ENCODE measurements at regions not wholly inside any gene's neighbourhood (a gene's known extent, or its start where the extent isn't known, plus 50 kb on each side); places are given as distances from the start of the nearest gene placed in this dataset.

DNA sequence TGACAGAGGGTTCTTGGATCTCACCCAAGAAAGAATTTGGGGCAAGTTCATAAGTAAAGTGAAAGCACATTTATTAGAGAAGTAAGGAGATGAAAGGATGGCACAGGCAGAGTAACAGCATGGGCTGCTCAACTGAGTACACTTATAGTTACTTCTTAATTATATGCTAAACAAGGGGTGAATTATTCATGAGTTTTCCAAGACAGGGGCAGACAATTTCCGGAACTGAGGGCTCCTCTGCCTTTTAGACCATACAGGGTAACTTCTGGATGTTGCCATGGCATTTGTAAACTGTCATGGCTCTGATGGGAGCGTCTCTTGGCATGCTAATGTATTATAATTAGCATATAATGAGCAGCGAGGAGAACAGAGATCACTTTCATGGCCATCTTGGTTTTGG, 221.2 kb upstream of the STT3B start:
- Histone ChIP-seq H3K36me3 (ENCODE audit: control insufficient read depth, insufficient read depth, low read length) (no peaks in the 10 kb centered on the region), H4K8ac (ENCODE audit: low read depth in 2 of 2, low read length in 2 of 2) (no peak overlapping the region), H2AK5ac (ENCODE audit: low read depth, low read length) (no peak overlapping the region), H2AK9ac (replicated peaks; ENCODE audit: low read depth, low read length, poor library complexity) (no peak overlapping the region), H4K91ac (ENCODE audit: insufficient read depth, low read depth, low read length) (no peak overlapping the region), H3K27ac (ENCODE audit: insufficient read depth, low read length) (no peak overlapping the region), H3K14ac (replicated peaks; ENCODE audit: low read depth, low read length) (no peak overlapping the region), H2BK120ac (ENCODE audit: low read depth, low read length) (no peak overlapping the region), H3K23ac (ENCODE audit: low read depth, low read length) (no peak overlapping the region), H3K18ac (ENCODE audit: low read depth, low read length) (no peak overlapping the region), H3K79me1 (ENCODE audit: low read depth in 1 of 2, low read length in 2 of 2) (no peaks in the 10 kb centered on the region), H3K4me1 (ENCODE audit: control insufficient read depth, insufficient read depth, low read length) (no peaks in the 10 kb centered on the region), H3K4ac (ENCODE audit: low read depth, low read length) (no peak overlapping the region), H2BK15ac (ENCODE audit: low read depth, low read length) (no peak overlapping the region), H2BK5ac (ENCODE audit: low read depth, low read length, poor library complexity, severe bottlenecking) (no peak overlapping the region), H2AFZ (replicated peaks; ENCODE audit: low read length, poor library complexity) (no peak overlapping the region), H3K4me3 (ENCODE audit: insufficient read depth, low read depth, low read length) (no peak overlapping the region), H3K56ac (ENCODE audit: extremely low read depth, insufficient read depth, low read length) (no peak overlapping the region), H3K9me3 (ENCODE audit: control insufficient read depth, insufficient read depth, low read length) (no peaks in the 10 kb centered on the region), H3K9ac (ENCODE audit: low read depth, low read length) (no peak overlapping the region), H4K5ac (ENCODE audit: low read depth, low read length) (no peak overlapping the region), H4K20me1 (ENCODE audit: insufficient read depth, low read length) (no peaks in the 10 kb centered on the region), H3K4me2 (ENCODE audit: low read depth, low read length) (no peak overlapping the region), H3K27me3 (ENCODE audit: control insufficient read depth, insufficient read depth, low read length) (no peaks in the 10 kb centered on the region), H3K9me1 (ENCODE audit: insufficient read depth, low read length) (no peaks in the 10 kb centered on the region), H2BK20ac (ENCODE audit: low read depth, low read length) (no peak overlapping the region)
- WGBS, 2 experiments (ENCODE audit: extremely low coverage in 2 of 2, insufficient read length in 1 of 2): no CpG with 5 or more reads among the region's 3 CpGs
- intact Hi-C loops (cut with micrococcal nuclease) (no loop called here), in situ Hi-C loops (cut with MboI; ENCODE audit: low sequenced_read_pairs) (no loop called here), dilution Hi-C loops (cut with HindIII; ENCODE audit: low sequenced_read_pairs, unreplicated experiment) (no loop called here)
- DNase-seq: no peak
- TF ChIP-seq RFX5 (IDR thresholded peaks at IDR 0.05; ENCODE audit: low read depth, low read length): no peak
- no peak for TF ChIP-seq POLR2A (IDR thresholded peaks at IDR 0.05; ENCODE audit: low read depth, low read length)
- TF ChIP-seq MAZ (IDR thresholded peaks at IDR 0.05; ENCODE audit: borderline replicate concordance, low read depth, low read length): no peak
- no peak for TF ChIP-seq RAD21 (IDR thresholded peaks at IDR 0.05; ENCODE audit: low read length)
- no peak for TF ChIP-seq CHD1 (IDR thresholded peaks at IDR 0.05; ENCODE audit: low read depth, low read length)
- TF ChIP-seq RCOR1 (IDR thresholded peaks at IDR 0.05; ENCODE audit: insufficient replicate concordance, low read length): no peak
- TF ChIP-seq SMC3 (IDR thresholded peaks at IDR 0.05; ENCODE audit: low read depth, low read length): no peak
- no peak for TF ChIP-seq FOS (IDR thresholded peaks at IDR 0.05; ENCODE audit: low read depth, low read length)
- no peak for TF ChIP-seq CEBPB (IDR thresholded peaks at IDR 0.05; ENCODE audit: low read depth, low read length)
- TF ChIP-seq, protein P1, sequence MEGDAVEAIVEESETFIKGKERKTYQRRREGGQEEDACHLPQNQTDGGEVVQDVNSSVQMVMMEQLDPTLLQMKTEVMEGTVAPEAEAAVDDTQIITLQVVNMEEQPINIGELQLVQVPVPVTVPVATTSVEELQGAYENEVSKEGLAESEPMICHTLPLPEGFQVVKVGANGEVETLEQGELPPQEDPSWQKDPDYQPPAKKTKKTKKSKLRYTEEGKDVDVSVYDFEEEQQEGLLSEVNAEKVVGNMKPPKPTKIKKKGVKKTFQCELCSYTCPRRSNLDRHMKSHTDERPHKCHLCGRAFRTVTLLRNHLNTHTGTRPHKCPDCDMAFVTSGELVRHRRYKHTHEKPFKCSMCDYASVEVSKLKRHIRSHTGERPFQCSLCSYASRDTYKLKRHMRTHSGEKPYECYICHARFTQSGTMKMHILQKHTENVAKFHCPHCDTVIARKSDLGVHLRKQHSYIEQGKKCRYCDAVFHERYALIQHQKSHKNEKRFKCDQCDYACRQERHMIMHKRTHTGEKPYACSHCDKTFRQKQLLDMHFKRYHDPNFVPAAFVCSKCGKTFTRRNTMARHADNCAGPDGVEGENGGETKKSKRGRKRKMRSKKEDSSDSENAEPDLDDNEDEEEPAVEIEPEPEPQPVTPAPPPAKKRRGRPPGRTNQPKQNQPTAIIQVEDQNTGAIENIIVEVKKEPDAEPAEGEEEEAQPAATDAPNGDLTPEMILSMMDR (conservative IDR thresholded peaks at IDR 0.05; ENCODE audit: low read depth, low read length): no peak
- TF ChIP-seq, protein P2, sequence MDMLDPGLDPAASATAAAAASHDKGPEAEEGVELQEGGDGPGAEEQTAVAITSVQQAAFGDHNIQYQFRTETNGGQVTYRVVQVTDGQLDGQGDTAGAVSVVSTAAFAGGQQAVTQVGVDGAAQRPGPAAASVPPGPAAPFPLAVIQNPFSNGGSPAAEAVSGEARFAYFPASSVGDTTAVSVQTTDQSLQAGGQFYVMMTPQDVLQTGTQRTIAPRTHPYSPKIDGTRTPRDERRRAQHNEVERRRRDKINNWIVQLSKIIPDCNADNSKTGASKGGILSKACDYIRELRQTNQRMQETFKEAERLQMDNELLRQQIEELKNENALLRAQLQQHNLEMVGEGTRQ (IDR thresholded peaks at IDR 0.05; ENCODE audit: low read depth, low read length): no peak
- no peak for TF ChIP-seq MXI1 (IDR thresholded peaks at IDR 0.05; ENCODE audit: borderline replicate concordance, low read depth, low read length)
- TF ChIP-seq MAFK (IDR thresholded peaks at IDR 0.05; ENCODE audit: low read depth, low read length): no peak
- no peak for TF ChIP-seq NFE2L2 (IDR thresholded peaks at IDR 0.05; ENCODE audit: low read depth, low read length)
- ChIA-PET CTCF (no interaction called here), POLR2A (ENCODE audit: unreplicated experiment) (interaction anchor here (0.7 kb wide), 1 partner anchor 10 kb away, joined by 4 read pairs; no protein-coding TSS in a partner anchor)
- ATAC-seq (ENCODE audit: low read depth): no peak
- BruUV-seq (replicated peaks): no TSS peak

Data from IMR-90 (cell line).